ENCODE measurements at regions not wholly inside any gene's neighbourhood (a gene's known extent, or its start where the extent isn't known, plus 50 kb on each side); places are given as distances from the start of the nearest gene placed in this dataset.
"Not testable (repeated sequence)": the region's sequence is repeated elsewhere in the genome, so short reads cannot be mapped to it uniquely, and the experiment has no call there.

GRCh38 chr5:53160895-53161294 lies 51.3 kb upstream of the MOCS2 start:
- ATAC-seq (no peak), DNase-seq (no peak)
- no peaks in the 10 kb centered on the region for H3K4me1 Mint-ChIP-seq
- no peaks in the 10 kb centered on the region for H3K27me3 Mint-ChIP-seq
- no peaks in the 10 kb centered on the region for H3K9me3 Mint-ChIP-seq
- no peak overlapping the region for H3K27ac Mint-ChIP-seq
- no peak overlapping the region for H3K4me3 Mint-ChIP-seq

DNA sequence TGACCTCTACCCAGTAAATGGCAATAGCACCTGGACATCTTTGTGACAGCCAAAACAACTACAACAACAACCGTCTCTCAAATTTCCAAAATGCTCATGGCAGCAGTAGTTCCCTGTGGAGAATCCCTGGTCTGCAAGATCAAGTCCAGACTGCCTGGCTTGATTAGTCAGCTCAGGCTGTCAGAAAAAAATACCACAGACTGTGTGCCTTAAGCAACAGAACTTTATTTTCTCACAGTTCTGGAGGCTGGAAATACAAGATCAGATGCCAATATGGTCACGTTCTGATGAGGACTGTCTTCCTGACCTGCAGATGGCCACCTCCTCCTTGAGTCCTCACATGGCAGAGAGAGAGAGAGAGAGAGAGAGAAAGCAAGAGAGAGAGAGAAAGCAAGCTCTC lies 52.3 kb upstream of the MOCS2 start:
- H3K27me3 Mint-ChIP-seq = no peaks in the 10 kb centered on the region
- DNase-seq = no peak

GRCh38 chr5:53164478-53165165 lies 55.1 kb upstream of the MOCS2 start:
- DNase-seq (no peak), ATAC-seq (no peak)
- Mint-ChIP-seq H3K9me3 (no peaks in the 10 kb centered on the region), H3K4me1 (no peaks in the 10 kb centered on the region), H3K27me3 (peaks cover 10% of the 10 kb centered on the region), H3K4me3 (no peak overlapping the region), H3K27ac (no peak overlapping the region)

More for the DNA sequence above, 52.3 kb upstream of the MOCS2 start:
- no peaks in the 10 kb centered on the region for H3K9me3 Mint-ChIP-seq
- H3K4me3 Mint-ChIP-seq = no peak overlapping the region
- H3K4me1 Mint-ChIP-seq = no peaks in the 10 kb centered on the region
- no peak for ATAC-seq
- no peak overlapping the region for H3K27ac Mint-ChIP-seq

- H3K27ac Mint-ChIP-seq = no peak overlapping the region
- no peak for DNase-seq
- no peak overlapping the region for H3K4me3 Mint-ChIP-seq
- H3K4me1 Mint-ChIP-seq = no peaks in the 10 kb centered on the region
- peaks cover 10% of the 10 kb centered on the region for H3K27me3 Mint-ChIP-seq
- no peaks in the 10 kb centered on the region for H3K9me3 Mint-ChIP-seq
- ATAC-seq = no peak
Observed at GRCh38 chr5:53165431-53166182, 56.0 kb upstream of the MOCS2 start.

- no peak overlapping the region for H3K4me3 Mint-ChIP-seq
- ATAC-seq (no peak), DNase-seq (no peak)
- no peak overlapping the region for H3K27ac Mint-ChIP-seq
- H3K9me3 Mint-ChIP-seq = no peaks in the 10 kb centered on the region
- peaks cover 10% of the 10 kb centered on the region for H3K27me3 Mint-ChIP-seq
- H3K4me1 Mint-ChIP-seq = no peaks in the 10 kb centered on the region
Observed at GRCh38 chr5:53166183-53166495, 56.6 kb upstream of the MOCS2 start.

GRCh38 chr5:53167836-53168235 lies 58.3 kb upstream of the MOCS2 start:
- H3K4me3 Mint-ChIP-seq = no peak overlapping the region
- no peaks in the 10 kb centered on the region for H3K9me3 Mint-ChIP-seq
- ATAC-seq = no peak
- no peaks in the 10 kb centered on the region for H3K4me1 Mint-ChIP-seq
- H3K27me3 Mint-ChIP-seq = peaks cover 10% of the 10 kb centered on the region
- DNase-seq = no peak
- no peak overlapping the region for H3K27ac Mint-ChIP-seq

DNA sequence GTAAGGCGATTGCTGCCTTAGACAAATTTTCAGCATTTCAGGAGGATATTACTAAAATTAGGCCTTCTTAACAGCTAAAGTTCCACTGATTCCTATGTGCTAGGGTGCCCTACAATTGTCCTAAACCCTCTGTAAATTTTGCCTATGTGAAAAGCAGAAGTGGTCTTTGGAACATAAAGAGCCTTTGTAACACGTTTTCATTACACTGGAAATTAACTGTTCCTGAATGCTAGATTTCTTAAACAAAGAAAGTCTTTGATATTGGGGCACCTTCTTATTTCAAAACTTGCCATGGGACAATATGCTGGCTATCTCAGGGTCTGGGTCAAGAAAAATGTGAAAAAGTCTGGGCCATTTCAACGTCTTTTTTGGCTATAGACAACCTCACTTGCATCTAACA lies 60.4 kb upstream of the MOCS2 start:
- ATAC-seq (no peak), DNase-seq (no peak)
- peaks cover 10% of the 10 kb centered on the region for H3K27me3 Mint-ChIP-seq
- no peaks in the 10 kb centered on the region for H3K4me1 Mint-ChIP-seq
- no peak overlapping the region for H3K4me3 Mint-ChIP-seq
- no peaks in the 10 kb centered on the region for H3K9me3 Mint-ChIP-seq
- H3K27ac Mint-ChIP-seq = no peak overlapping the region

DNA sequence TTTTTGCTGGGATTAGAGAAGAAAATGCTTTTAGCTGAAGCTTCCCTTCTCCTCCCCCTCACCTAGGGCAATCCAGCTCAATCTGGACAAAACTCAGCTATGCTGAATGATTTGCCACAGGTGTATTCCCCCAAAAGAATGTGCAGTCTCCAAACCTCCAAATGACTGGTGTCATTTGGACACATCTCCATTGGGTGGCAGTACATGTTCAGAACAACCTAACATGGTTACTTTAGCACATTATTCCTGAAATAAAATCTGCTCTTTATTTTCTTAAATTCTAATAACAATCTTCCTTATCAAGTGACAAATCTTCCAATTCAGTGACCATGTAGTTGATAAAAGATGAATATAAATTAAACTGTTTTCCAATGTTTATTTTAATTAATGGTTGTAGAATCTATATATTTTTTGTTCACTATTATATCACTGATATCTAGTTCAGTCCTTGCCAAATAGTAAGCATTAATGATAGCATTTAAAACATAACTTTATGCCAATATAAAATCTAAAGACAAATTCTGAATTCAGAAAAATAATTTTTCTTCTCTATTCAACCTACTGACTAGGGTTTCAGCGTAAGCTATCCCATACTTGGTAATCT lies 61.3 kb upstream of the MOCS2 start:
- ATAC-seq (no peak), DNase-seq (peak in 1 of 2 donors; percentile 9)
- Mint-ChIP-seq H3K9me3 (no peaks in the 10 kb centered on the region), H3K27ac (no peak overlapping the region), H3K4me1 (no peaks in the 10 kb centered on the region), H3K4me3 (no peak overlapping the region), H3K27me3 (peaks cover 10% of the 10 kb centered on the region)

DNA sequence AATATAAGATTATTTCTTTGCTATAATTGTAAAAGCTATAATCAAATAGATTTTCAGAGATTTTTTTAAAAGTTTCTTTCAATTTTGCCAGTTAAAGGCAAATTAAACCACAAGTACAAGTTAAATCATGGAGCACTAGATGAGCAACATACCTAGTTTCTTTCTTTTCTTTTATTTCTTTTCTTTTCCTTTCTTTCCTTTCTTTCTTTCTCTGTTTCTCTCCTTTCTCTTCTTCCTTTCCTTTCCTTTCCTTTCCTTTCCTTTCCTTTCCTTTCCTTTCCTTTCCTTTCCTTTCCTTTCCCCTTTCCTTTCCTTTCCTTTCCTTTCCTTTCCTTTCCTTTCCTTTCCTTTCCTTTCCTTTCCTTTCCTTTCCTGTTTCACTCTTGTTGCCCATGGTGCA lies 62.5 kb upstream of the MOCS2 start:
- ATAC-seq, H3K4me1 Mint-ChIP-seq, H3K4me3 Mint-ChIP-seq, H3K27ac Mint-ChIP-seq, DNase-seq, H3K9me3 Mint-ChIP-seq: not testable (repeated sequence)
- peaks cover 10% of the 10 kb centered on the region for H3K27me3 Mint-ChIP-seq

DNA sequence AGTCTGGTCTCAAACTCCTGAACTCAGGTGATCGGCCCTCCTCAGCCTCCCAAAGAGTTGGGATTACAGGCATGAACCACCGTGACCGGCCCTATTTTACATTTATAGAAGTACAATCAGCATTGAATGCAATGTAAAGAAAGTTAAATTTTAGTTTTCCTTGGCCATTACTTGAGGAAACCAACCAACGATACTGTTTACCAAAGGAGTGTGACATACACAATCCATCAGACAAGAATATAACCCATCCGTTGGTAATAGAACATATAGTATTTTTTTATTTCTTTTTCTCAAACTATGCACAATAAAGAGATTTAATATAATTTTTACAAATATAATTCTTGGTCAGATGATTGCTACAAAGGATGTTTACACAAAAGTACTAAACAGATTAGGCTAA lies 63.1 kb upstream of the MOCS2 start:
- DNase-seq (no peak), ATAC-seq (no peak)
- H3K27ac Mint-ChIP-seq = no peak overlapping the region
- no peak overlapping the region for H3K4me3 Mint-ChIP-seq
- no peaks in the 10 kb centered on the region for H3K4me1 Mint-ChIP-seq
- no peaks in the 10 kb centered on the region for H3K9me3 Mint-ChIP-seq
- H3K27me3 Mint-ChIP-seq = peaks cover 5% of the 10 kb centered on the region

GRCh38 chr5:53173083-53173482 lies 63.5 kb upstream of the MOCS2 start:
- Mint-ChIP-seq H3K4me1 (no peaks in the 10 kb centered on the region), H3K27ac (no peak overlapping the region), H3K27me3 (peaks cover under 1% of the 10 kb centered on the region), H3K9me3 (no peaks in the 10 kb centered on the region), H3K4me3 (no peak overlapping the region)
- no peak for ATAC-seq
- DNase-seq = no peak

DNA sequence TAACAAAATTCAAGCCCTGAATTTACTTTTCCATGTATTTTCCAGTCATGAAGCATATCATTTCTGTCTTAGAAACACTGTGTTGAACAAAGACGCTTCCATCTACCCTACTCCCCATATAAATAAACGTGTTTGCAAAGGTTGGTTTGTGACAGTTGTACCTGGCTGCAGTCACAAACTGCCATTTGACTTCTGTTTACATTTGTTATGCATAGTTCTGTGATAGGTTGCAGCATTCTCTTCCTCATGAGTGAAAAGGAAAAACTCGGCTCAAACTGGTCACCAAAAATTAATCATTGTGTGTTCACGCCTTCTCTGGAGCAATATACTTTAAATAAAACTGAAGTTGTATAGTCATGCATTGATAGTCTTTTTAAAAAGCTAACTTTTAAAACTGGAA lies 69.3 kb upstream of the MOCS2 start:
- no peak overlapping the region for H3K27ac Mint-ChIP-seq
- H3K9me3 Mint-ChIP-seq = no peaks in the 10 kb centered on the region
- DNase-seq (no peak), ATAC-seq (no peak)
- H3K27me3 Mint-ChIP-seq = no peaks in the 10 kb centered on the region
- no peak overlapping the region for H3K4me3 Mint-ChIP-seq
- H3K4me1 Mint-ChIP-seq = no peaks in the 10 kb centered on the region

- no peak overlapping the region for H3K4me3 Mint-ChIP-seq
- DNase-seq (no peak), ATAC-seq (no peak)
- no peaks in the 10 kb centered on the region for H3K27me3 Mint-ChIP-seq
- no peaks in the 10 kb centered on the region for H3K4me1 Mint-ChIP-seq
- H3K27ac Mint-ChIP-seq = no peak overlapping the region
- H3K9me3 Mint-ChIP-seq = no peaks in the 10 kb centered on the region
Observed at GRCh38 chr5:53179691-53180090, 70.1 kb upstream of the MOCS2 start.

- no peak for DNase-seq
- Mint-ChIP-seq H3K27ac (peak overlapping the region; percentile 35 to 80), H3K9me3 (no peaks in the 10 kb centered on the region), H3K27me3 (no peaks in the 10 kb centered on the region), H3K4me3 (no peak overlapping the region), H3K4me1 (no peaks in the 10 kb centered on the region)
- ATAC-seq = no peak
Observed at GRCh38 chr5:53180538-53180937, 71.0 kb upstream of the MOCS2 start.

DNA sequence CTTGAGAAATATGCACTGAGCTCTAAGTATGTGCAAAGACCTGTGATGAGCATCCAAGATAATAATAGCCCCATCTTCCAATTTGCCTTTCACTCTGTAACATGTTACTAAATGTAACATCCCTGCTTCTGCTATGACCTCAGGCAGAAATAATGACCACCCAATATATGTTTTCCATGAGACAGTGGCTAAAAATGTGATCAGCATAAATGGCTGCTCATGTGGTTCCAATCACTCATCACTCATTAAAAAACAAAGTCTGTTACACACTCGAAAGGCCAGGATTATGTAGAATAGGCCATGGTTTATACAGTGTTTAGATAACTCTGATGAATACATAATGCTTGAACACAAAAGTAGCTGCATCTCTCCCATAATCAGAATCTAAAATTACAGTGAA lies 71.4 kb upstream of the MOCS2 start:
- ATAC-seq = no peak
- Mint-ChIP-seq H3K4me1 (no peaks in the 10 kb centered on the region), H3K9me3 (no peaks in the 10 kb centered on the region), H3K4me3 (no peak overlapping the region), H3K27me3 (no peaks in the 10 kb centered on the region), H3K27ac (no peak overlapping the region)
- no peak for DNase-seq

- Mint-ChIP-seq H3K4me3 (no peak overlapping the region), H3K9me3 (peaks cover 0 to 6% of the 10 kb centered on the region in 2 donors), H3K27me3 (no peaks in the 10 kb centered on the region), H3K4me1 (peaks cover 9% of the 10 kb centered on the region), H3K27ac (no peak overlapping the region)
- ATAC-seq (no peak), DNase-seq (no peak)
Observed at GRCh38 chr5:53183880-53184279, 74.3 kb upstream of the MOCS2 start.

All from stimulated activated naive CD8-positive, alpha-beta T cell treated with anti-CD3 and anti-CD28 coated beads, Interleukin-15, amount 100 ng/mL, for 72 hours (primary cell).